GM23248 (cell line): ENCODE measurements at regions not wholly inside any gene's neighbourhood (a gene's known extent, or its start where the extent isn't known, plus 50 kb on each side); places are given as distances from the start of the nearest gene placed in this dataset.

Experiments
- DNase-seq: peaks from one replicate; pipeline ENCODE4 v3.0.0-alpha.2; 2015
- H2AFZ ChIP-seq: fragments of 200-600 bp; sonication (generic); 2 replicates; pipeline ENCODE4 v1.6.1; 2016; ENCODE audit warnings: antibody characterized with exemption
- H3F3A ChIP-seq: fragments of 200-600 bp; sonication (generic); 2 replicates; pipeline ENCODE4 v1.6.1; 2016; ENCODE audit warnings: mild to moderate bottlenecking, antibody characterized with exemption, mixed run types; ENCODE audit not compliant: insufficient read depth
- H3K27ac ChIP-seq: fragments of 200-600 bp; sonication (generic); 2 replicates; pipeline ENCODE4 v1.5.1; 2016; ENCODE audit warnings: mild to moderate bottlenecking
- H3K27me3 ChIP-seq: fragments of 200-600 bp; sonication (generic); replicated peaks from 2 replicates; pipeline ENCODE4 v1.6.1; 2016; ENCODE audit warnings: mild to moderate bottlenecking; ENCODE audit not compliant: insufficient read depth
- H3K36me3 ChIP-seq: fragments of 200-600 bp; sonication (generic); 2 replicates; pipeline ENCODE4 v1.6.1; 2016; ENCODE audit warnings: low read depth, mild to moderate bottlenecking
- H3K4me1 ChIP-seq: fragments of 200-600 bp; sonication (generic); 2 replicates; pipeline ENCODE4 v1.6.1; 2016; ENCODE audit warnings: mild to moderate bottlenecking; ENCODE audit not compliant: insufficient read depth
- H3K4me2 ChIP-seq: fragments of 200-600 bp; sonication (generic); one replicate; pipeline ENCODE4 v1.6.1; 2016; ENCODE audit warnings: mild to moderate bottlenecking; ENCODE audit not compliant: unreplicated experiment
- H3K4me3 ChIP-seq: fragments of 200-600 bp; sonication (generic); 2 replicates; pipeline ENCODE4 v1.5.1; 2016; ENCODE audit warnings: mild to moderate bottlenecking
- H3K79me2 ChIP-seq: fragments of 200-600 bp; sonication (generic); 2 replicates; pipeline ENCODE4 v1.6.1; 2016; ENCODE audit warnings: mild to moderate bottlenecking; ENCODE audit not compliant: insufficient read depth
- H3K9ac ChIP-seq: fragments of 200-600 bp; sonication (generic); 2 replicates; pipeline ENCODE4 v1.6.1; 2016; ENCODE audit warnings: mild to moderate bottlenecking
- H3K9me2 ChIP-seq: fragments of 200-600 bp; sonication (generic); 2 replicates; pipeline ENCODE4 v1.6.1; 2016; ENCODE audit warnings: mixed run types, mild to moderate bottlenecking, moderate library complexity; ENCODE audit not compliant: insufficient read depth
- H3K9me3 ChIP-seq: fragments of 200-600 bp; sonication (generic); one replicate; pipeline ENCODE4 v1.6.1; 2017; ENCODE audit warnings: low read depth
- H4K20me1 ChIP-seq: fragments of 200-600 bp; sonication (generic); 2 replicates; pipeline ENCODE4 v1.6.0; 2016; ENCODE audit not compliant: insufficient read depth
- EZH2 ChIP-seq: fragments of 200-600 bp; sonication (generic); IDR thresholded peaks from 2 replicates; pipeline ENCODE4 v1.6.1; 2018; ENCODE audit warnings: antibody characterized with exemption, mild to moderate bottlenecking; ENCODE audit not compliant: insufficient read depth, poor library complexity, severe bottlenecking
- EZH2phosphoT487 ChIP-seq: fragments of 200-600 bp; sonication (generic); IDR thresholded peaks from 2 replicates; pipeline ENCODE4 v1.6.1; 2018; ENCODE audit warnings: antibody characterized with exemption, moderate library complexity, mild to moderate bottlenecking, low read depth; ENCODE audit not compliant: insufficient read depth
- WGBS, 2 experiments: methylation state at CpG; one replicate each; pipeline ENCODE4 v1.1.6; 2015 to 2017; ENCODE audit warnings: low lambda C conversion rate in 2 of 2, low coverage in 1 of 2; ENCODE audit errors: missing lambda C conversion rate in 2 of 2; 5-methylcytosine and 5-hydroxymethylcytosine counted together
- in situ Hi-C: fragments of 300-500 bp; cut with MboI; formaldehyde crosslinking; loops from 2 replicates; pipeline ENCODE4 v1.15.0; 2020

GRCh38 chr19:46919324-46919723, 58.5 kb downstream of the ARHGAP35 start:
- Histone ChIP-seq H3K79me2 (peaks cover 100% of the 10 kb centered on the region), H3K4me1 (peaks cover 15% of the 10 kb centered on the region), H3K4me3 (no peak overlapping the region), H3K9me2 (no peaks in the 10 kb centered on the region), H3K9me3 (no peaks in the 10 kb centered on the region), H3K9ac (no peak overlapping the region), H2AFZ (no peak overlapping the region), H3K36me3 (peaks cover 27% of the 10 kb centered on the region; the same call in 1 of the 2 replicates), H3F3A (peaks cover 34% of the 10 kb centered on the region), H3K4me2 (no peak overlapping the region), H3K27me3 (no peaks in the 10 kb centered on the region), H4K20me1 (peaks cover 8% of the 10 kb centered on the region; the same call in 1 of the 2 replicates), H3K27ac (peak overlapping the region; percentile 31; the same call in 1 of the 2 replicates)
- TF ChIP-seq EZH2 (no peak), EZH2phosphoT487 (no peak)
- DNase-seq, result peak; percentile 81
- in situ Hi-C loops, result no loop called here
- WGBS, 2 experiments, result 44 to 45% methylated on average over 8 of the region's 8 CpGs

GRCh38 chr19:46920362-46920761, 59.6 kb downstream of the ARHGAP35 start:
- Histone ChIP-seq H3K27ac (no peak overlapping the region), H3F3A (peaks cover 34% of the 10 kb centered on the region), H3K27me3 (no peaks in the 10 kb centered on the region), H4K20me1 (peaks cover 8% of the 10 kb centered on the region; the same call in 1 of the 2 replicates), H3K9me3 (no peaks in the 10 kb centered on the region), H2AFZ (no peak overlapping the region), H3K4me3 (no peak overlapping the region), H3K9ac (no peak overlapping the region), H3K9me2 (no peaks in the 10 kb centered on the region), H3K36me3 (peaks cover 31% of the 10 kb centered on the region; the same call in 1 of the 2 replicates), H3K4me2 (no peak overlapping the region), H3K79me2 (peaks cover 100% of the 10 kb centered on the region), H3K4me1 (peaks cover 21% of the 10 kb centered on the region)
- in situ Hi-C loops, result no loop called here
- 82 to 83% methylated on average over 14 of the region's 14 CpGs for WGBS, 2 experiments
- DNase-seq, result no peak
- TF ChIP-seq EZH2phosphoT487 (no peak), EZH2 (no peak)

GRCh38 chr19:46921071-46921470, 60.3 kb downstream of the ARHGAP35 start:
- in situ Hi-C loops, result no loop called here
- Histone ChIP-seq H3K27ac (no peak overlapping the region), H3K9ac (no peak overlapping the region), H3K9me2 (no peaks in the 10 kb centered on the region), H3K4me1 (peaks cover 28% of the 10 kb centered on the region), H3K9me3 (no peaks in the 10 kb centered on the region), H2AFZ (no peak overlapping the region), H3K36me3 (peaks cover 31% of the 10 kb centered on the region; the same call in 1 of the 2 replicates), H3K27me3 (no peaks in the 10 kb centered on the region), H4K20me1 (peaks cover 8% of the 10 kb centered on the region; the same call in 1 of the 2 replicates), H3F3A (peaks cover 39% of the 10 kb centered on the region), H3K4me2 (no peak overlapping the region), H3K79me2 (peaks cover 100% of the 10 kb centered on the region), H3K4me3 (no peak overlapping the region)
- no peak for TF ChIP-seq EZH2phosphoT487
- no peak for TF ChIP-seq EZH2
- WGBS, 2 experiments, result 97 to 98% methylated on average over 7 of the region's 7 CpGs
- no peak for DNase-seq

- Histone ChIP-seq H3K27me3 (no peaks in the 10 kb centered on the region), H3K79me2 (peaks cover 100% of the 10 kb centered on the region), H3K9me3 (no peaks in the 10 kb centered on the region), H3K36me3 (peaks cover 31% of the 10 kb centered on the region; the same call in 1 of the 2 replicates), H4K20me1 (peaks cover 8% of the 10 kb centered on the region; the same call in 1 of the 2 replicates), H3K4me1 (peaks cover 29% of the 10 kb centered on the region), H3K4me3 (no peak overlapping the region), H3K4me2 (no peak overlapping the region), H3K9me2 (no peaks in the 10 kb centered on the region), H3F3A (peaks cover 41% of the 10 kb centered on the region), H3K27ac (no peak overlapping the region), H2AFZ (no peak overlapping the region), H3K9ac (no peak overlapping the region)
- TF ChIP-seq EZH2 (no peak), EZH2phosphoT487 (no peak)
- whole genome bisulfite sequencing, 2 experiments, result 97% methylated on average over 3 of the region's 3 CpGs
- in situ Hi-C loops, result no loop called here
- DNase-seq, result no peak
Observed at GRCh38 chr19:46922465-46922864, 61.7 kb downstream of the ARHGAP35 start.
